ENCODE measurements at regions not wholly inside any gene's neighbourhood (a gene's known extent, or its start where the extent isn't known, plus 50 kb on each side); places are given as distances from the start of the nearest gene placed in this dataset.
A peak's percentile ranks its signal among the peaks of the same experiment; 100 is the strongest.

- DNase-seq (ENCODE audit: low read depth), result no peak
- no peak overlapping the region for H3K4me3 ChIP-seq (replicated peaks; ENCODE audit: low read depth, low read length)
- no peak for TF ChIP-seq CTCF (IDR thresholded peaks at IDR 0.05; ENCODE audit: low read length, missing control alignments)
These were observed 153.8 kb upstream of the TSC22D2 start for GRCh38 chr3:150254309-150254708.

- no peak for TF ChIP-seq CTCF (IDR thresholded peaks at IDR 0.05; ENCODE audit: low read length, missing control alignments)
- DNase-seq (ENCODE audit: low read depth), result no peak
These were observed 154.5 kb upstream of the TSC22D2 start for GRCh38 chr3:150253622-150254021.

GRCh38 chr3:150252462-150252861, 155.6 kb upstream of the TSC22D2 start:
- DNase-seq (ENCODE audit: low read depth), result peak; percentile 80
- no peak for TF ChIP-seq CTCF (IDR thresholded peaks at IDR 0.05; ENCODE audit: low read length, missing control alignments)
- no peak overlapping the region for H3K4me3 ChIP-seq (replicated peaks; ENCODE audit: low read depth, low read length)

More at GRCh38 chr3:150253622-150254021, 154.5 kb upstream of the TSC22D2 start:
- H3K4me3 ChIP-seq (replicated peaks; ENCODE audit: low read depth, low read length), result no peak overlapping the region

GRCh38 chr3:150251187-150252062, 156.7 kb upstream of the TSC22D2 start:
- DNase-seq (ENCODE audit: low read depth), result peak; percentile 36
- no peak overlapping the region for H3K4me3 ChIP-seq (replicated peaks; ENCODE audit: low read depth, low read length)
- TF ChIP-seq CTCF (IDR thresholded peaks at IDR 0.05; ENCODE audit: low read length, missing control alignments), result no peak

- no peak for TF ChIP-seq CTCF (IDR thresholded peaks at IDR 0.05; ENCODE audit: low read length, missing control alignments)
- H3K4me3 ChIP-seq (replicated peaks; ENCODE audit: low read depth, low read length), result no peak overlapping the region
- no peak for DNase-seq (ENCODE audit: low read depth)
These were observed 158.2 kb upstream of the TSC22D2 start for GRCh38 chr3:150249779-150250470.

- TF ChIP-seq CTCF (IDR thresholded peaks at IDR 0.05; ENCODE audit: low read length, missing control alignments), result no peak
- H3K4me3 ChIP-seq (replicated peaks; ENCODE audit: low read depth, low read length), result no peak overlapping the region
- no peak for DNase-seq (ENCODE audit: low read depth)
These were observed 159.0 kb upstream of the TSC22D2 start for GRCh38 chr3:150248888-150249681.

All from fibroblast of pulmonary artery (primary cell).